ENCODE measurements at regions not wholly inside any gene's neighbourhood (a gene's known extent, or its start where the extent isn't known, plus 50 kb on each side); places are given as distances from the start of the nearest gene placed in this dataset.

- Histone ChIP-seq H3K36me3 (ENCODE audit: insufficient read depth, low read length) (no peaks in the 10 kb centered on the region), H3K9me3 (ENCODE audit: insufficient read depth, low read depth, low read length) (no peaks in the 10 kb centered on the region), H3K27me3 (ENCODE audit: insufficient read depth, low read length) (no peaks in the 10 kb centered on the region), H3K27ac (ENCODE audit: low read depth, low read length) (no peak overlapping the region), H3K4me1 (ENCODE audit: insufficient read depth, low read length) (peaks cover 6% of the 10 kb centered on the region; the same call in 1 of the 2 replicates), H3K9ac (ENCODE audit: low read depth, low read length) (no peak overlapping the region), H3K4me3 (ENCODE audit: low read length) (no peak overlapping the region)
- 91% methylated on average over 2 of the region's 2 CpGs for WGBS
These were observed 477.2 kb downstream of the ZEB2 start for GRCh38 chr2:144042751-144043150.

GRCh38 chr2:144041612-144042011, 478.3 kb downstream of the ZEB2 start:
- Histone ChIP-seq H3K4me3 (ENCODE audit: low read length) (no peak overlapping the region), H3K36me3 (ENCODE audit: insufficient read depth, low read length) (no peaks in the 10 kb centered on the region), H3K27me3 (ENCODE audit: insufficient read depth, low read length) (no peaks in the 10 kb centered on the region), H3K4me1 (ENCODE audit: insufficient read depth, low read length) (peaks cover 6% of the 10 kb centered on the region; the same call in 1 of the 2 replicates), H3K9ac (ENCODE audit: low read depth, low read length) (no peak overlapping the region), H3K9me3 (ENCODE audit: insufficient read depth, low read depth, low read length) (no peaks in the 10 kb centered on the region), H3K27ac (ENCODE audit: low read depth, low read length) (no peak overlapping the region)
- 86% methylated on average over 1 of the region's 1 CpG for WGBS

GRCh38 chr2:144040834-144041233, 479.1 kb downstream of the ZEB2 start:
- H3K4me1 ChIP-seq (ENCODE audit: insufficient read depth, low read length) = peaks cover 6% of the 10 kb centered on the region; the same call in 1 of the 2 replicates
- H3K4me3 ChIP-seq (ENCODE audit: low read length) = no peak overlapping the region
- no peak overlapping the region for H3K27ac ChIP-seq (ENCODE audit: low read depth, low read length)
- H3K27me3 ChIP-seq (ENCODE audit: insufficient read depth, low read length) = no peaks in the 10 kb centered on the region
- no peak overlapping the region for H3K9ac ChIP-seq (ENCODE audit: low read depth, low read length)
- no CpG with 5 or more reads among the region's 2 CpGs for whole genome bisulfite sequencing
- no peaks in the 10 kb centered on the region for H3K36me3 ChIP-seq (ENCODE audit: insufficient read depth, low read length)
- H3K9me3 ChIP-seq (ENCODE audit: insufficient read depth, low read depth, low read length) = no peaks in the 10 kb centered on the region

GRCh38 chr2:144032566-144032965, 487.4 kb downstream of the ZEB2 start:
- no peaks in the 10 kb centered on the region for H3K36me3 ChIP-seq (ENCODE audit: insufficient read depth, low read length)
- no peaks in the 10 kb centered on the region for H3K27me3 ChIP-seq (ENCODE audit: insufficient read depth, low read length)
- no peak overlapping the region for H3K27ac ChIP-seq (ENCODE audit: low read depth, low read length)
- peaks cover 7% of the 10 kb centered on the region; the same call in 1 of the 2 replicates for H3K4me1 ChIP-seq (ENCODE audit: insufficient read depth, low read length)
- H3K9me3 ChIP-seq (ENCODE audit: insufficient read depth, low read depth, low read length) = no peaks in the 10 kb centered on the region
- no peak overlapping the region for H3K9ac ChIP-seq (ENCODE audit: low read depth, low read length)
- no peak overlapping the region for H3K4me3 ChIP-seq (ENCODE audit: low read length)

GRCh38 chr2:144030791-144031190, 489.1 kb downstream of the ZEB2 start:
- Histone ChIP-seq H3K9ac (ENCODE audit: low read depth, low read length) (no peak overlapping the region), H3K4me1 (ENCODE audit: insufficient read depth, low read length) (peaks cover 7% of the 10 kb centered on the region; the same call in 1 of the 2 replicates), H3K27me3 (ENCODE audit: insufficient read depth, low read length) (no peaks in the 10 kb centered on the region), H3K27ac (ENCODE audit: low read depth, low read length) (no peak overlapping the region), H3K36me3 (ENCODE audit: insufficient read depth, low read length) (no peaks in the 10 kb centered on the region), H3K9me3 (ENCODE audit: insufficient read depth, low read depth, low read length) (no peaks in the 10 kb centered on the region), H3K4me3 (ENCODE audit: low read length) (no peak overlapping the region)
- WGBS = 93% methylated on average over 5 of the region's 5 CpGs

GRCh38 chr2:144027593-144027992, 492.3 kb downstream of the ZEB2 start:
- WGBS = 94% methylated on average over 3 of the region's 4 CpGs
- Histone ChIP-seq H3K9me3 (ENCODE audit: insufficient read depth, low read depth, low read length) (no peaks in the 10 kb centered on the region), H3K9ac (ENCODE audit: low read depth, low read length) (no peak overlapping the region), H3K27ac (ENCODE audit: low read depth, low read length) (no peak overlapping the region), H3K4me1 (ENCODE audit: insufficient read depth, low read length) (peaks cover 7% of the 10 kb centered on the region; the same call in 1 of the 2 replicates), H3K36me3 (ENCODE audit: insufficient read depth, low read length) (no peaks in the 10 kb centered on the region), H3K4me3 (ENCODE audit: low read length) (no peak overlapping the region), H3K27me3 (ENCODE audit: insufficient read depth, low read length) (no peaks in the 10 kb centered on the region)

- H3K9ac ChIP-seq (ENCODE audit: low read depth, low read length) = no peak overlapping the region
- H3K27me3 ChIP-seq (ENCODE audit: insufficient read depth, low read length) = no peaks in the 10 kb centered on the region
- no peak overlapping the region for H3K4me3 ChIP-seq (ENCODE audit: low read length)
- H3K9me3 ChIP-seq (ENCODE audit: insufficient read depth, low read depth, low read length) = peaks cover 2% of the 10 kb centered on the region; the same call in 1 of the 2 replicates
- no CpG with 5 or more reads among the region's 1 CpG for WGBS
- H3K36me3 ChIP-seq (ENCODE audit: insufficient read depth, low read length) = no peaks in the 10 kb centered on the region
- no peak overlapping the region for H3K27ac ChIP-seq (ENCODE audit: low read depth, low read length)
- H3K4me1 ChIP-seq (ENCODE audit: insufficient read depth, low read length) = peaks cover 7% of the 10 kb centered on the region; the same call in 1 of the 2 replicates
These were observed 493.2 kb downstream of the ZEB2 start for GRCh38 chr2:144026753-144027152.

- H3K27me3 ChIP-seq (ENCODE audit: insufficient read depth, low read length) = no peaks in the 10 kb centered on the region
- no peaks in the 10 kb centered on the region for H3K36me3 ChIP-seq (ENCODE audit: insufficient read depth, low read length)
- WGBS = 89% methylated on average over 6 of the region's 6 CpGs
- H3K4me1 ChIP-seq (ENCODE audit: insufficient read depth, low read length) = peaks cover 5% of the 10 kb centered on the region; the same call in 1 of the 2 replicates
- no peak overlapping the region for H3K27ac ChIP-seq (ENCODE audit: low read depth, low read length)
- H3K4me3 ChIP-seq (ENCODE audit: low read length) = no peak overlapping the region
- no peak overlapping the region for H3K9ac ChIP-seq (ENCODE audit: low read depth, low read length)
- peaks cover 6% of the 10 kb centered on the region; the same call in 1 of the 2 replicates for H3K9me3 ChIP-seq (ENCODE audit: insufficient read depth, low read depth, low read length)
These were observed 499.9 kb downstream of the ZEB2 start for GRCh38 chr2:144020047-144020446.

GRCh38 chr2:144015655-144016245, 504.2 kb downstream of the ZEB2 start:
- no peak overlapping the region for H3K4me3 ChIP-seq (ENCODE audit: low read length)
- H3K27ac ChIP-seq (ENCODE audit: low read depth, low read length) = no peak overlapping the region
- no peaks in the 10 kb centered on the region for H3K9me3 ChIP-seq (ENCODE audit: insufficient read depth, low read depth, low read length)
- H3K36me3 ChIP-seq (ENCODE audit: insufficient read depth, low read length) = no peaks in the 10 kb centered on the region
- peaks cover 5% of the 10 kb centered on the region; the same call in 1 of the 2 replicates for H3K4me1 ChIP-seq (ENCODE audit: insufficient read depth, low read length)
- 96% methylated on average over 6 of the region's 6 CpGs for WGBS
- H3K27me3 ChIP-seq (ENCODE audit: insufficient read depth, low read length) = no peaks in the 10 kb centered on the region
- H3K9ac ChIP-seq (ENCODE audit: low read depth, low read length) = no peak overlapping the region

- 79% methylated on average over 2 of the region's 3 CpGs for WGBS
- H3K36me3 ChIP-seq (ENCODE audit: insufficient read depth, low read length) = no peaks in the 10 kb centered on the region
- H3K27ac ChIP-seq (ENCODE audit: low read depth, low read length) = no peak overlapping the region
- H3K27me3 ChIP-seq (ENCODE audit: insufficient read depth, low read length) = no peaks in the 10 kb centered on the region
- no peaks in the 10 kb centered on the region for H3K9me3 ChIP-seq (ENCODE audit: insufficient read depth, low read depth, low read length)
- no peak overlapping the region for H3K4me3 ChIP-seq (ENCODE audit: low read length)
- H3K4me1 ChIP-seq (ENCODE audit: insufficient read depth, low read length) = no peaks in the 10 kb centered on the region
- H3K9ac ChIP-seq (ENCODE audit: low read depth, low read length) = no peak overlapping the region
These were observed 504.9 kb downstream of the ZEB2 start for GRCh38 chr2:144015036-144015435.

GRCh38 chr2:144014103-144014502, 505.8 kb downstream of the ZEB2 start:
- Histone ChIP-seq H3K4me3 (ENCODE audit: low read length) (no peak overlapping the region), H3K4me1 (ENCODE audit: insufficient read depth, low read length) (no peaks in the 10 kb centered on the region), H3K27me3 (ENCODE audit: insufficient read depth, low read length) (no peaks in the 10 kb centered on the region), H3K36me3 (ENCODE audit: insufficient read depth, low read length) (no peaks in the 10 kb centered on the region), H3K9ac (ENCODE audit: low read depth, low read length) (no peak overlapping the region), H3K9me3 (ENCODE audit: insufficient read depth, low read depth, low read length) (no peaks in the 10 kb centered on the region), H3K27ac (ENCODE audit: low read depth, low read length) (no peak overlapping the region)
- WGBS = 94% methylated on average over 5 of the region's 5 CpGs

GRCh38 chr2:144012304-144012703, 507.6 kb downstream of the ZEB2 start:
- H3K9me3 ChIP-seq (ENCODE audit: insufficient read depth, low read depth, low read length) = no peaks in the 10 kb centered on the region
- H3K27me3 ChIP-seq (ENCODE audit: insufficient read depth, low read length) = no peaks in the 10 kb centered on the region
- H3K4me3 ChIP-seq (ENCODE audit: low read length) = no peak overlapping the region
- no peaks in the 10 kb centered on the region for H3K4me1 ChIP-seq (ENCODE audit: insufficient read depth, low read length)
- H3K27ac ChIP-seq (ENCODE audit: low read depth, low read length) = no peak overlapping the region
- no peak overlapping the region for H3K9ac ChIP-seq (ENCODE audit: low read depth, low read length)
- WGBS = 96% methylated on average over 4 of the region's 4 CpGs
- no peaks in the 10 kb centered on the region for H3K36me3 ChIP-seq (ENCODE audit: insufficient read depth, low read length)

Data from HUES64 (cell line).